HCT116 (cell line): ENCODE measurements at regions not wholly inside any gene's neighbourhood (a gene's known extent, or its start where the extent isn't known, plus 50 kb on each side); places are given as distances from the start of the nearest gene placed in this dataset.

Experiments used
- ATAC-seq: fragments of 200-7000 bp; cut with Tn5 transposase; 2 replicates; pipeline ENCODE4 v1.9.1; 2020; ENCODE audit warnings: mild to moderate bottlenecking, moderate library complexity
- BruUV-seq: library from RNA; stranded (reverse); fragments of 400-500 nt; replicated peaks from 2 replicates; lab custom pipeline; 2021; lab: Mats Ljungman, UMichigan
- CTCF ChIA-PET: fragments of 300-600 bp; sonication (Branson Sonifier 250); formaldehyde crosslinking; loops from one replicate; lab custom pipeline; 2021; ENCODE audit warnings: antibody characterized with exemption; lab: Charles Lee
- POLR2A ChIA-PET: fragments of 300-600, 350-600 bp; sonication (Branson Sonifier 250); formaldehyde crosslinking; loops from one replicate; lab custom pipeline; 2021; ENCODE audit warnings: antibody characterized with exemption; lab: Charles Lee
- RAD21 ChIA-PET, 2 experiments: fragments of 300-600 bp; sonication (Branson Sonifier 250); formaldehyde crosslinking; loops; one replicate each; lab custom pipeline; 2023; ENCODE audit warnings: low total read pairs in 2 of 2; ENCODE audit not compliant: uncharacterized antibody in 2 of 2, unreplicated experiment in 2 of 2, low non-redundant PET in 1 of 2; lab: Charles Lee
- DNase-seq: peaks from one replicate; pipeline ENCODE4 v3.0.0-alpha.2; 2010; ENCODE audit warnings: low read depth, low spot score
- H2AFZ ChIP-seq: fragments of 200-600 bp; shearing (Covaris generic), sonication (generic); 2 replicates; pipeline ENCODE4 v1.6.1; 2017; ENCODE audit warnings: low read depth, mixed run types, mixed read lengths, antibody characterized with exemption, low read length; ENCODE audit not compliant: poor library complexity, severe bottlenecking
- H3K27ac ChIP-seq: 2 replicates; pipeline ENCODE4 v1.5.1; 2012; ENCODE audit warnings: low read depth, low read length
- H3K27me3 ChIP-seq: fragments of 200-600 bp; sonication (generic); 2 replicates; pipeline ENCODE4 v1.6.1; 2016; ENCODE audit warnings: mixed run types, low read length, mixed read lengths; ENCODE audit not compliant: insufficient read depth
- H3K36me3 ChIP-seq, 2 experiments: fragments of 200-500 bp in 1 of 2; fragments of 200-600 bp in 1 of 2; sonication (Bioruptor generic) in 1 of 2; sonication (generic) in 1 of 2; 2 replicates each; pipeline versions ENCODE4 v1.5.1 to v1.6.1; 2014 to 2016; ENCODE audit warnings: low read length in 2 of 2, inconsistent platforms in 1 of 2, mixed read lengths in 1 of 2, mixed run types in 1 of 2; ENCODE audit not compliant: insufficient read depth in 2 of 2, control insufficient read depth in 1 of 2
- H3K4me1 ChIP-seq, 2 experiments: fragments of 200-600 bp in 1 of 2; sonication (generic) in 1 of 2; 2 replicates each; pipeline versions ENCODE4 v1.5.1 to v1.6.1; 2012 to 2017; ENCODE audit warnings: low read length in 2 of 2, inconsistent platforms in 1 of 2, mild to moderate bottlenecking in 1 of 2, mixed read lengths in 1 of 2, mixed run types in 1 of 2, moderate library complexity in 1 of 2; ENCODE audit not compliant: insufficient read depth in 2 of 2, control insufficient read depth in 1 of 2
- H3K4me2 ChIP-seq: fragments of 200-600 bp; sonication (generic); 2 replicates; pipeline ENCODE4 v1.6.1; 2017; ENCODE audit warnings: mixed run types, low read length, mixed read lengths
- H3K4me3 ChIP-seq, 2 experiments: fragments of 200-600 bp in 1 of 2; sonication (generic) in 1 of 2; replicated peaks in 1 of 2; 2 replicates each; pipeline ENCODE4 v1.5.1; 2011 to 2016; ENCODE audit warnings: low read length in 2 of 2, control low read depth in 1 of 2, low read depth in 1 of 2, mild to moderate bottlenecking in 1 of 2, mixed read lengths in 1 of 2, mixed run types in 1 of 2
- H3K79me2 ChIP-seq: fragments of 200-600 bp; sonication (generic); 2 replicates; pipeline ENCODE4 v1.6.1; 2017; ENCODE audit warnings: mild to moderate bottlenecking, mixed run types, low read length, moderate library complexity, mixed read lengths; ENCODE audit not compliant: insufficient read depth
- H3K9ac ChIP-seq: fragments of 200-600 bp; sonication (generic); 2 replicates; pipeline ENCODE4 v1.6.1; 2016; ENCODE audit warnings: low read length, mixed read lengths
- H3K9me2 ChIP-seq: fragments of 200-600 bp; sonication (generic), shearing (Covaris generic); 2 replicates; pipeline ENCODE4 v1.6.1; 2017; ENCODE audit warnings: mixed run types, mild to moderate bottlenecking, moderate library complexity; ENCODE audit not compliant: insufficient read depth
- H3K9me3 ChIP-seq, 2 experiments: fragments of 200-500 bp in 1 of 2; fragments of 200-600 bp in 1 of 2; sonication (Bioruptor generic) in 1 of 2; sonication (generic) in 1 of 2; 2 replicates each; pipeline ENCODE4 v1.6.1; 2014 to 2017; ENCODE audit warnings: low read length in 2 of 2, mixed read lengths in 2 of 2, inconsistent platforms in 1 of 2, low read depth in 1 of 2, mild to moderate bottlenecking in 1 of 2, mixed run types in 1 of 2, moderate library complexity in 1 of 2; ENCODE audit not compliant: control insufficient read depth in 1 of 2, insufficient read depth in 1 of 2
- H4K20me1 ChIP-seq: fragments of 200-600 bp; sonication (generic), shearing (Covaris generic); 2 replicates; pipeline ENCODE4 v1.6.1; 2017; ENCODE audit warnings: mixed run types, mild to moderate bottlenecking, moderate library complexity; ENCODE audit not compliant: insufficient read depth
- CBX3 ChIP-seq: IDR thresholded peaks from 2 replicates; pipeline ENCODE4 v1.6.1; 2012; ENCODE audit warnings: low read depth
- CEBPB ChIP-seq: IDR thresholded peaks from 2 replicates; pipeline ENCODE4 v1.6.1; 2012; ENCODE audit warnings: low read depth
- EZH2 ChIP-seq: fragments of 200-600 bp; sonication (generic); IDR thresholded peaks from 2 replicates; pipeline ENCODE4 v1.6.1; 2017; ENCODE audit warnings: antibody characterized with exemption, mixed run types
- EZH2phosphoT487 ChIP-seq: fragments of 200-600 bp; IDR thresholded peaks from 2 replicates; pipeline ENCODE4 v1.6.1; 2018; ENCODE audit warnings: antibody characterized with exemption, borderline replicate concordance
- FOSL1 ChIP-seq: IDR thresholded peaks from 2 replicates; pipeline ENCODE4 v1.6.1; 2012; ENCODE audit warnings: low read depth
- JUND ChIP-seq: IDR thresholded peaks from 2 replicates; pipeline ENCODE4 v1.6.1; 2012
- MAX ChIP-seq: IDR thresholded peaks from 2 replicates; pipeline ENCODE4 v1.6.1; 2012
- POLR2A ChIP-seq: IDR thresholded peaks from 2 replicates; pipeline ENCODE4 v1.7.0; 2011; ENCODE audit warnings: borderline replicate concordance; ENCODE audit not compliant: insufficient read depth, insufficient read length; ENCODE audit errors: extremely low read depth
- POLR2AphosphoS5 ChIP-seq: IDR thresholded peaks from 2 replicates; pipeline ENCODE4 v1.6.1; 2011; ENCODE audit warnings: mild to moderate bottlenecking, low read depth, low read length, moderate library complexity
- RAD21 ChIP-seq: IDR thresholded peaks from 2 replicates; pipeline ENCODE4 v1.6.1; 2012; ENCODE audit warnings: low read depth, mild to moderate bottlenecking
- SIN3A ChIP-seq: IDR thresholded peaks from 2 replicates; pipeline ENCODE4 v1.6.1; 2012; ENCODE audit warnings: low read depth
- SP1 ChIP-seq: IDR thresholded peaks from 2 replicates; pipeline ENCODE4 v1.6.1; 2012; ENCODE audit warnings: low read depth
- SRF ChIP-seq: IDR thresholded peaks from 2 replicates; pipeline ENCODE4 v1.6.1; 2012; ENCODE audit warnings: low read depth
- ZFX ChIP-seq: fragments of 450-650 bp; IDR thresholded peaks from 2 replicates; pipeline ENCODE4 v1.6.1; 2017
- ZNF274 ChIP-seq: fragments of 200-500 bp; sonication (Bioruptor generic); IDR thresholded peaks from 2 replicates; pipeline ENCODE4 v1.6.1; 2014; ENCODE audit warnings: mild to moderate bottlenecking, low read depth, low read length, inconsistent platforms
- intact Hi-C: fragments of 100-400 bp; cut with micrococcal nuclease; formaldehyde crosslinking; loops from 2 replicates; pipeline ENCODE4 v1.10.0; 2022
- TF ChIP-seq, protein P1 (sequence below): IDR thresholded peaks from 2 replicates; pipeline ENCODE4 v1.6.1; 2011; ENCODE audit warnings: mild to moderate bottlenecking, low read length, moderate library complexity; ENCODE audit not compliant: insufficient replicate concordance; ENCODE audit errors: extremely low read depth
- TF ChIP-seq, protein P2 (sequence below): IDR thresholded peaks from 2 replicates; pipeline ENCODE4 v1.6.1; 2012; ENCODE audit warnings: low read depth

- TF ChIP-seq, protein P1, sequence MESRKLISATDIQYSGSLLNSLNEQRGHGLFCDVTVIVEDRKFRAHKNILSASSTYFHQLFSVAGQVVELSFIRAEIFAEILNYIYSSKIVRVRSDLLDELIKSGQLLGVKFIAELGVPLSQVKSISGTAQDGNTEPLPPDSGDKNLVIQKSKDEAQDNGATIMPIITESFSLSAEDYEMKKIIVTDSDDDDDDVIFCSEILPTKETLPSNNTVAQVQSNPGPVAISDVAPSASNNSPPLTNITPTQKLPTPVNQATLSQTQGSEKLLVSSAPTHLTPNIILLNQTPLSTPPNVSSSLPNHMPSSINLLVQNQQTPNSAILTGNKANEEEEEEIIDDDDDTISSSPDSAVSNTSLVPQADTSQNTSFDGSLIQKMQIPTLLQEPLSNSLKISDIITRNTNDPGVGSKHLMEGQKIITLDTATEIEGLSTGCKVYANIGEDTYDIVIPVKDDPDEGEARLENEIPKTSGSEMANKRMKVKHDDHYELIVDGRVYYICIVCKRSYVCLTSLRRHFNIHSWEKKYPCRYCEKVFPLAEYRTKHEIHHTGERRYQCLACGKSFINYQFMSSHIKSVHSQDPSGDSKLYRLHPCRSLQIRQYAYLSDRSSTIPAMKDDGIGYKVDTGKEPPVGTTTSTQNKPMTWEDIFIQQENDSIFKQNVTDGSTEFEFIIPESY = no peak
- no peak for TF ChIP-seq POLR2A
- TF ChIP-seq SIN3A = no peak
- TF ChIP-seq EZH2phosphoT487 = no peak
- TF ChIP-seq ZFX = no peak
Measured at GRCh38 chr11:21814169-21814568, 378.7 kb upstream of the ANO5 start (continued).

- TF ChIP-seq EZH2 (no peak), RAD21 (no peak), SRF (no peak), FOSL1 (no peak), ZFX (no peak), JUND (no peak), SP1 (no peak), ZNF274 (no peak), CBX3 (no peak), SIN3A (no peak), POLR2AphosphoS5 (no peak), POLR2A (no peak), CEBPB (no peak), MAX (no peak)
- TF ChIP-seq, protein P2, sequence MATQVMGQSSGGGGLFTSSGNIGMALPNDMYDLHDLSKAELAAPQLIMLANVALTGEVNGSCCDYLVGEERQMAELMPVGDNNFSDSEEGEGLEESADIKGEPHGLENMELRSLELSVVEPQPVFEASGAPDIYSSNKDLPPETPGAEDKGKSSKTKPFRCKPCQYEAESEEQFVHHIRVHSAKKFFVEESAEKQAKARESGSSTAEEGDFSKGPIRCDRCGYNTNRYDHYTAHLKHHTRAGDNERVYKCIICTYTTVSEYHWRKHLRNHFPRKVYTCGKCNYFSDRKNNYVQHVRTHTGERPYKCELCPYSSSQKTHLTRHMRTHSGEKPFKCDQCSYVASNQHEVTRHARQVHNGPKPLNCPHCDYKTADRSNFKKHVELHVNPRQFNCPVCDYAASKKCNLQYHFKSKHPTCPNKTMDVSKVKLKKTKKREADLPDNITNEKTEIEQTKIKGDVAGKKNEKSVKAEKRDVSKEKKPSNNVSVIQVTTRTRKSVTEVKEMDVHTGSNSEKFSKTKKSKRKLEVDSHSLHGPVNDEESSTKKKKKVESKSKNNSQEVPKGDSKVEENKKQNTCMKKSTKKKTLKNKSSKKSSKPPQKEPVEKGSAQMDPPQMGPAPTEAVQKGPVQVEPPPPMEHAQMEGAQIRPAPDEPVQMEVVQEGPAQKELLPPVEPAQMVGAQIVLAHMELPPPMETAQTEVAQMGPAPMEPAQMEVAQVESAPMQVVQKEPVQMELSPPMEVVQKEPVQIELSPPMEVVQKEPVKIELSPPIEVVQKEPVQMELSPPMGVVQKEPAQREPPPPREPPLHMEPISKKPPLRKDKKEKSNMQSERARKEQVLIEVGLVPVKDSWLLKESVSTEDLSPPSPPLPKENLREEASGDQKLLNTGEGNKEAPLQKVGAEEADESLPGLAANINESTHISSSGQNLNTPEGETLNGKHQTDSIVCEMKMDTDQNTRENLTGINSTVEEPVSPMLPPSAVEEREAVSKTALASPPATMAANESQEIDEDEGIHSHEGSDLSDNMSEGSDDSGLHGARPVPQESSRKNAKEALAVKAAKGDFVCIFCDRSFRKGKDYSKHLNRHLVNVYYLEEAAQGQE = no peak
- TF ChIP-seq, protein P1 = no peak
- POLR2A ChIA-PET = no interaction called here
- Histone ChIP-seq H3K9me3 (peaks cover 5 to 15% of the 10 kb centered on the region in 2 experiments; a peak in 2 of 4 replicates), H3K27me3 (no peaks in the 10 kb centered on the region), H3K4me1 (no peaks in the 10 kb centered on the region), H3K27ac (no peak overlapping the region), H3K9me2 (no peaks in the 10 kb centered on the region), H4K20me1 (no peaks in the 10 kb centered on the region), H3K79me2 (no peaks in the 10 kb centered on the region), H2AFZ (no peak overlapping the region), H3K36me3 (no peaks in the 10 kb centered on the region), H3K9ac (no peak overlapping the region), H3K4me3 (no peak overlapping the region), H3K4me2 (no peak overlapping the region)
- CTCF ChIA-PET = no interaction called here
- ATAC-seq = no peak
- intact Hi-C loops = no loop called here
- no TSS peak for BruUV-seq
- RAD21 ChIA-PET = no interaction called here
- no peak for DNase-seq
Measured at GRCh38 chr11:21817696-21818095, 375.2 kb upstream of the ANO5 start.
